ENCODE measurements at regions not wholly inside any gene's neighbourhood (a gene's known extent, or its start where the extent isn't known, plus 50 kb on each side); places are given as distances from the start of the nearest gene placed in this dataset.
A peak's percentile ranks its signal among the peaks of the same experiment; 100 is the strongest.

- no peak overlapping the region for H3K27ac ChIP-seq
- H3K4me3 ChIP-seq = no peak overlapping the region
These were observed 148.8 kb upstream of the GADL1 start for GRCh38 chr3:31043184-31043819.

GRCh38 chr3:31047673-31048072, 153.2 kb upstream of the GADL1 start:
- H3K27ac ChIP-seq = no peak overlapping the region
- H3K4me3 ChIP-seq = no peak overlapping the region

GRCh38 chr3:31048143-31048542, 153.7 kb upstream of the GADL1 start:
- Histone ChIP-seq H3K27ac (no peak overlapping the region), H3K4me3 (no peak overlapping the region)

GRCh38 chr3:31050296-31050695, 155.8 kb upstream of the GADL1 start:
- Histone ChIP-seq H3K27ac (no peak overlapping the region), H3K4me3 (no peak overlapping the region)

GRCh38 chr3:31051226-31051625, 156.8 kb upstream of the GADL1 start:
- H3K4me3 ChIP-seq = no peak overlapping the region
- no peak overlapping the region for H3K27ac ChIP-seq

- Histone ChIP-seq H3K4me3 (no peak overlapping the region), H3K27ac (no peak overlapping the region)
These were observed 158.8 kb upstream of the GADL1 start for GRCh38 chr3:31053299-31053698.

GRCh38 chr3:31054032-31054431, 159.6 kb upstream of the GADL1 start:
- H3K27ac ChIP-seq = no peak overlapping the region
- H3K4me3 ChIP-seq = no peak overlapping the region

- H3K4me3 ChIP-seq = no peak overlapping the region
These were observed 161.3 kb upstream of the GADL1 start for GRCh38 chr3:31055757-31056156.

GRCh38 chr3:31057891-31058290, 163.4 kb upstream of the GADL1 start:
- Histone ChIP-seq H3K4me3 (no peak overlapping the region), H3K27ac (no peak overlapping the region)

More at GRCh38 chr3:31055757-31056156, 161.3 kb upstream of the GADL1 start:
- H3K27ac ChIP-seq = no peak overlapping the region

GRCh38 chr3:31064021-31064420, 169.6 kb upstream of the GADL1 start:
- Histone ChIP-seq H3K4me3 (no peak overlapping the region), H3K27ac (no peak overlapping the region)

- no peak overlapping the region for H3K4me3 ChIP-seq
- H3K27ac ChIP-seq = peak overlapping the region in 1 of 21 experiments; percentile 30
These were observed 171.3 kb upstream of the GADL1 start for GRCh38 chr3:31065765-31066164.

GRCh38 chr3:31067004-31067403, 172.5 kb upstream of the GADL1 start:
- no peak overlapping the region for H3K4me3 ChIP-seq
- peak overlapping the region in 1 of 21 experiments; percentile 19 for H3K27ac ChIP-seq

GRCh38 chr3:31075471-31075870, 181.0 kb upstream of the GADL1 start:
- no peak overlapping the region for H3K4me3 ChIP-seq
- no peak overlapping the region for H3K27ac ChIP-seq

- Histone ChIP-seq H3K4me3 (no peak overlapping the region), H3K27ac (no peak overlapping the region)
These were observed 181.4 kb upstream of the GADL1 start for GRCh38 chr3:31075876-31076275.

- Histone ChIP-seq H3K27ac (no peak overlapping the region), H3K4me3 (no peak overlapping the region)
These were observed 182.7 kb upstream of the GADL1 start for GRCh38 chr3:31077021-31077601.

GRCh38 chr3:31077826-31078225, 183.4 kb upstream of the GADL1 start:
- H3K27ac ChIP-seq = no peak overlapping the region

GRCh38 chr3:31079689-31080088, 185.2 kb upstream of the GADL1 start:
- no peak overlapping the region for H3K4me3 ChIP-seq
- H3K27ac ChIP-seq = no peak overlapping the region

More at GRCh38 chr3:31077826-31078225, 183.4 kb upstream of the GADL1 start:
- no peak overlapping the region for H3K4me3 ChIP-seq

GRCh38 chr3:31081018-31081662, 186.7 kb upstream of the GADL1 start:
- Histone ChIP-seq H3K4me3 (no peak overlapping the region), H3K27ac (peak overlapping the region in 2 of 21 experiments; percentile 1 to 30)

GRCh38 chr3:31086148-31086547, 191.7 kb upstream of the GADL1 start:
- Histone ChIP-seq H3K4me3 (no peak overlapping the region), H3K27ac (no peak overlapping the region)

- no peak overlapping the region for H3K27ac ChIP-seq
- no peak overlapping the region for H3K4me3 ChIP-seq
These were observed 192.2 kb upstream of the GADL1 start for GRCh38 chr3:31086698-31087097.

GRCh38 chr3:31091748-31092147, 197.3 kb upstream of the GADL1 start:
- Histone ChIP-seq H3K27ac (no peak overlapping the region), H3K4me3 (no peak overlapping the region)
